H1 (cell line): ENCODE measurements at regions not wholly inside any gene's neighbourhood (a gene's known extent, or its start where the extent isn't known, plus 50 kb on each side); places are given as distances from the start of the nearest gene placed in this dataset.

Experiments
- CTCF ChIA-PET: fragments of 300-600 bp; sonication (Branson Sonifier 250); formaldehyde crosslinking; loops from one replicate; lab custom pipeline; 2021; ENCODE audit not compliant: partially characterized antibody; lab: Charles Lee
- POLR2A ChIA-PET: fragments of 300-600 bp; sonication (Branson Sonifier 250); formaldehyde crosslinking; loops from one replicate; lab custom pipeline; 2021; ENCODE audit warnings: inconsistent platforms; ENCODE audit not compliant: partially characterized antibody; lab: Charles Lee
- DNase-seq, 2 experiments: peaks; one replicate each; pipeline versions ENCODE4 v3.0.0 to v3.0.0-alpha.2; 2010 to 2022; ENCODE audit warnings: low spot score in 2 of 2, low read depth in 1 of 2, mixed read lengths in 1 of 2
- FAIRE-seq: peaks from 2 replicates; lab custom pipeline; 2011; peaks lifted over from hg19 to GRCh38; lab: Jason Lieb, UNC
- H2AFZ ChIP-seq: 2 replicates; pipeline ENCODE4 v1.8.1; 2012; ENCODE audit warnings: low read length, inconsistent platforms
- H2AK5ac ChIP-seq: 2 replicates; pipeline ENCODE4 v1.6.1; 2013; ENCODE audit warnings: low read depth, low read length
- H2BK120ac ChIP-seq: replicated peaks from 2 replicates; pipeline ENCODE3; 2013; ENCODE audit warnings: low read depth, low read length, inconsistent platforms
- H2BK12ac ChIP-seq: 2 replicates; pipeline ENCODE4 v1.6.1; 2013; ENCODE audit warnings: low read depth, low read length
- H2BK15ac ChIP-seq: 2 replicates; pipeline ENCODE4 v1.6.1; 2013; ENCODE audit warnings: low read length
- H2BK20ac ChIP-seq: 2 replicates; pipeline ENCODE4 v1.6.1; 2013; ENCODE audit warnings: low read length
- H2BK5ac ChIP-seq: 2 replicates; pipeline ENCODE4 v1.6.1; 2013; ENCODE audit warnings: low read depth, low read length
- H3K14ac ChIP-seq: 2 replicates; pipeline ENCODE4 v1.6.1; 2013; ENCODE audit warnings: inconsistent platforms; ENCODE audit not compliant: insufficient read length
- H3K18ac ChIP-seq: 2 replicates; pipeline ENCODE4 v1.6.1; 2013; ENCODE audit warnings: low read length; ENCODE audit errors: extremely low read depth
- H3K23ac ChIP-seq: 2 replicates; pipeline ENCODE4 v1.6.1; 2013; ENCODE audit warnings: inconsistent platforms; ENCODE audit not compliant: insufficient read length
- H3K23me2 ChIP-seq: 2 replicates; pipeline ENCODE4 v1.6.1; 2013; ENCODE audit warnings: low read depth, low read length
- H3K27ac ChIP-seq: 2 replicates; pipeline ENCODE4 v1.6.1; 2011; ENCODE audit warnings: low read depth, low read length, inconsistent platforms
- H3K27me3 ChIP-seq, 4 experiments: replicated peaks in 1 of 4; 1 replicate in 1 of 4; 2 replicates in 3 of 4; pipeline versions ENCODE4 v1.6.1 to v1.8.1; 2011 to 2013; ENCODE audit warnings: low read length in 3 of 4, mild to moderate bottlenecking in 3 of 4, inconsistent platforms in 2 of 4, mixed read lengths in 2 of 4, moderate library complexity in 1 of 4; ENCODE audit not compliant: control insufficient read depth in 3 of 4, insufficient read depth in 3 of 4; ENCODE audit errors: extremely low read depth in 1 of 4
- H3K36me3 ChIP-seq, 4 experiments: 2 replicates each; pipeline versions ENCODE4 v1.6.1 to v1.8.1; 2011 to 2013; ENCODE audit warnings: mild to moderate bottlenecking in 4 of 4, low read length in 3 of 4, moderate library complexity in 2 of 4, control low read depth in 1 of 4, inconsistent platforms in 1 of 4; ENCODE audit not compliant: insufficient read depth in 4 of 4, control insufficient read depth in 2 of 4
- H3K4ac ChIP-seq: replicated peaks from 2 replicates; pipeline ENCODE3; 2013; ENCODE audit warnings: low read length, low read depth, mixed read lengths, inconsistent platforms; ENCODE audit not compliant: insufficient read length
- H3K4me1 ChIP-seq, 4 experiments: replicated peaks in 1 of 4; 1 replicate in 1 of 4; 2 replicates in 3 of 4; pipeline versions ENCODE4 v1.6.1 to v1.8.1; 2011 to 2013; ENCODE audit warnings: low read length in 3 of 4, inconsistent platforms in 2 of 4, mixed read lengths in 1 of 4; ENCODE audit not compliant: insufficient read depth in 4 of 4, control insufficient read depth in 3 of 4
- H3K4me2 ChIP-seq, 2 experiments: 2 replicates each; pipeline versions ENCODE4 v1.6.1 to v1.8.1; 2011 to 2013; ENCODE audit warnings: low read depth in 2 of 2, low read length in 2 of 2, control low read depth in 1 of 2, inconsistent platforms in 1 of 2, mild to moderate bottlenecking in 1 of 2; ENCODE audit not compliant: insufficient read depth in 1 of 2
- H3K4me3 ChIP-seq, 4 experiments: fragments of 200-600, 300-600 bp in 1 of 4; sonication (generic), shearing (Covaris generic), sonication (Bioruptor Twin) in 1 of 4; 2 replicates each; pipeline versions ENCODE4 v1.5.1 to v1.8.1; 2011 to 2016; ENCODE audit warnings: low read length in 4 of 4, low read depth in 3 of 4, control low read depth in 2 of 4, inconsistent platforms in 2 of 4, mild to moderate bottlenecking in 2 of 4, mixed read lengths in 1 of 4, moderate library complexity in 1 of 4; ENCODE audit not compliant: insufficient read depth in 2 of 4; ENCODE audit errors: extremely low read depth in 1 of 4
- H3K56ac ChIP-seq: replicated peaks from 2 replicates; pipeline ENCODE3; 2013; ENCODE audit warnings: low read depth, mild to moderate bottlenecking, mixed read lengths, low read length, inconsistent platforms; ENCODE audit not compliant: insufficient read length
- H3K79me1 ChIP-seq: 2 replicates; pipeline ENCODE4 v1.6.1; 2013; ENCODE audit warnings: low read depth, low read length, control low read depth
- H3K79me2 ChIP-seq, 2 experiments: 2 replicates each; pipeline versions ENCODE4 v1.6.1 to v1.8.1; 2012 to 2013; ENCODE audit warnings: low read length in 2 of 2, mild to moderate bottlenecking in 2 of 2, inconsistent platforms in 1 of 2; ENCODE audit not compliant: insufficient read depth in 2 of 2, control insufficient read depth in 1 of 2
- H3K9ac ChIP-seq, 4 experiments: replicated peaks in 1 of 4; 1 replicate in 1 of 4; 2 replicates in 3 of 4; pipeline versions ENCODE4 v1.6.1 to v1.8.1; 2011 to 2013; ENCODE audit warnings: low read depth in 3 of 4, low read length in 3 of 4, control low read depth in 2 of 4, mild to moderate bottlenecking in 2 of 4, moderate library complexity in 2 of 4, inconsistent platforms in 1 of 4; ENCODE audit errors: extremely low read depth in 1 of 4
- H3K9me3 ChIP-seq, 2 experiments: 2 replicates each; pipeline versions ENCODE4 v1.6.1 to v1.8.1; 2012 to 2013; ENCODE audit warnings: mild to moderate bottlenecking in 2 of 2, moderate library complexity in 2 of 2, control low read depth in 1 of 2, inconsistent platforms in 1 of 2, low read depth in 1 of 2, low read length in 1 of 2, mixed read lengths in 1 of 2; ENCODE audit not compliant: insufficient read depth in 2 of 2
- H4K20me1 ChIP-seq, 2 experiments: replicated peaks in 1 of 2; 2 replicates each; pipeline versions ENCODE3 to v1.8.1; 2011 to 2013; ENCODE audit warnings: inconsistent platforms in 2 of 2, low read length in 2 of 2, mild to moderate bottlenecking in 1 of 2; ENCODE audit not compliant: insufficient read depth in 2 of 2, control insufficient read depth in 1 of 2
- H4K5ac ChIP-seq: 2 replicates; pipeline ENCODE4 v1.6.1; 2013; ENCODE audit warnings: low read length, low read depth, mixed read lengths, inconsistent platforms; ENCODE audit not compliant: insufficient read length
- H4K8ac ChIP-seq: 2 replicates; pipeline ENCODE4 v1.8.0; 2013; ENCODE audit warnings: mild to moderate bottlenecking, moderate library complexity, low read length, inconsistent platforms; ENCODE audit not compliant: insufficient read depth; ENCODE audit errors: extremely low read depth
- H4K91ac ChIP-seq: replicated peaks from 2 replicates; pipeline ENCODE3; 2013; ENCODE audit warnings: low read length, mixed read lengths, inconsistent platforms; ENCODE audit not compliant: insufficient read length
- GABPA ChIP-seq: IDR thresholded peaks from 2 replicates; pipeline ENCODE4 v1.6.1; 2011; ENCODE audit warnings: mild to moderate bottlenecking, low read length, moderate library complexity, borderline replicate concordance; ENCODE audit not compliant: insufficient read depth
- HDAC2 ChIP-seq, 2 experiments: fragments of 300-600 bp in 1 of 2; sonication (generic) in 1 of 2; IDR thresholded peaks; 2 replicates each; pipeline ENCODE4 v1.6.1; 2011 to 2012; ENCODE audit warnings: low read depth in 2 of 2, low read length in 2 of 2, mild to moderate bottlenecking in 2 of 2, moderate library complexity in 2 of 2, borderline replicate concordance in 1 of 2, inconsistent platforms in 1 of 2
- RNF2 ChIP-seq: fragments of 200-900, 300-1000 bp; sonication (generic); IDR thresholded peaks from 2 replicates; pipeline ENCODE4 v1.7.1; 2016; ENCODE audit warnings: borderline replicate concordance, low read depth, mild to moderate bottlenecking, antibody characterized with exemption, low read length; ENCODE audit not compliant: poor library complexity, severe bottlenecking; ENCODE audit errors: missing control alignments
- SIX5 ChIP-seq: IDR thresholded peaks from 2 replicates; pipeline ENCODE4 v1.6.1; 2011; ENCODE audit warnings: mild to moderate bottlenecking, low read depth, low read length
- TAF7 ChIP-seq: optimal IDR thresholded peaks from 2 replicates; pipeline ENCODE3; 2011; ENCODE audit warnings: low read depth, mild to moderate bottlenecking, inconsistent platforms, low read length, moderate library complexity, borderline replicate concordance
- USF2 ChIP-seq: IDR thresholded peaks from 2 replicates; pipeline ENCODE4 v1.6.1; 2011; ENCODE audit warnings: low read length, improper control_type of control experiment
- WGBS, 2 experiments: shearing (Covaris generic) in 1 of 2; methylation state at CpG; one replicate each; pipeline versions ENCODE4 v1.1.6 to v1.1.7; 2013 to 2015; ENCODE audit warnings: low lambda C conversion rate in 2 of 2, mixed read lengths in 2 of 2, inconsistent platforms in 1 of 2, low coverage in 1 of 2, missing lambda C conversion rate in 1 of 2; ENCODE audit not compliant: insufficient replicate concordance in 2 of 2, insufficient coverage in 1 of 2, insufficient read length in 1 of 2; ENCODE audit errors: extremely low coverage in 1 of 2, missing lambda C conversion rate in 1 of 2; 5-methylcytosine and 5-hydroxymethylcytosine counted together

GRCh38 chr14:65824978-65825299 is 412.4 kb downstream of the FUT8 start:
- no peak overlapping the region for H2AFZ ChIP-seq
- H3K27me3 ChIP-seq, result no peaks in the 10 kb centered on the region; a peak in 1 of 7 replicates
- H3K36me3 ChIP-seq, result no peaks in the 10 kb centered on the region
- no peak overlapping the region for H2BK120ac ChIP-seq
- H3K79me1 ChIP-seq, result no peaks in the 10 kb centered on the region
- H3K4me2 ChIP-seq, result no peak overlapping the region
- no peaks in the 10 kb centered on the region for H4K20me1 ChIP-seq
- peaks cover 0 to 15% (median 8%) of the 10 kb centered on the region in 4 experiments; a peak in 6 of 7 replicates for H3K4me1 ChIP-seq
- FAIRE-seq (no peak), DNase-seq (no peak)
- no peak overlapping the region for H2BK20ac ChIP-seq
- no peak overlapping the region for H4K91ac ChIP-seq
- no peaks in the 10 kb centered on the region for H3K9me3 ChIP-seq
- no peak overlapping the region for H2BK12ac ChIP-seq
- no peak overlapping the region for H2AK5ac ChIP-seq
- H3K4ac ChIP-seq, result no peak overlapping the region
- no peak overlapping the region for H3K4me3 ChIP-seq
- H3K23ac ChIP-seq, result no peak overlapping the region
- ChIA-PET POLR2A (interaction anchor here (1.3 to 1.5 kb wide), 2 partner anchors 11 to 414 kb away, joined by 4 read pairs; no protein-coding TSS in a partner anchor), CTCF (interaction anchor here (0.5 to 4.7 kb wide), 64 partner anchors 9 to 705 kb away, joined by 3 to 43 read pairs (median 4); partner anchors contain the start of gene FUT8)
- H3K56ac ChIP-seq, result no peak overlapping the region
- H2BK15ac ChIP-seq, result no peak overlapping the region
- H3K18ac ChIP-seq, result no peak overlapping the region
- H3K79me2 ChIP-seq, result no peaks in the 10 kb centered on the region
- no peak overlapping the region for H2BK5ac ChIP-seq
- H4K8ac ChIP-seq, result no peak overlapping the region
- H3K9ac ChIP-seq, result no peak overlapping the region
- H3K27ac ChIP-seq, result no peak overlapping the region
- WGBS, 2 experiments, result 10% methylated on average over 2 of the region's 2 CpGs; no CpG with 5 or more reads in 1 of the 2 experiments
- H3K23me2 ChIP-seq, result no peaks in the 10 kb centered on the region
- H3K14ac ChIP-seq, result no peak overlapping the region
- H4K5ac ChIP-seq, result no peak overlapping the region
- TF ChIP-seq RNF2 (no peak), USF2 (no peak), TAF7 (no peak), GABPA (no peak), HDAC2 (IDR thresholded peaks at IDR 0.05; ENCODE audit: borderline replicate concordance in 1 of 2, low read depth in 2 of 2, low read length in 2 of 2) (no peak), SIX5 (no peak)
